HL-60/S4 treated with retinoic acid at 250 ng/mL for 4 days and 3 days (cell line): ENCODE measurements at regions not wholly inside any gene's neighbourhood (a gene's known extent, or its start where the extent isn't known, plus 50 kb on each side); places are given as distances from the start of the nearest gene placed in this dataset.

Experiments used
- in situ Hi-C: fragments of 300-500 bp; cut with MboI; formaldehyde crosslinking; loops from 2 replicates; pipeline ENCODE4 v1.7.0; 2022; ENCODE audit warnings: low sequenced_read_pairs

DNA sequence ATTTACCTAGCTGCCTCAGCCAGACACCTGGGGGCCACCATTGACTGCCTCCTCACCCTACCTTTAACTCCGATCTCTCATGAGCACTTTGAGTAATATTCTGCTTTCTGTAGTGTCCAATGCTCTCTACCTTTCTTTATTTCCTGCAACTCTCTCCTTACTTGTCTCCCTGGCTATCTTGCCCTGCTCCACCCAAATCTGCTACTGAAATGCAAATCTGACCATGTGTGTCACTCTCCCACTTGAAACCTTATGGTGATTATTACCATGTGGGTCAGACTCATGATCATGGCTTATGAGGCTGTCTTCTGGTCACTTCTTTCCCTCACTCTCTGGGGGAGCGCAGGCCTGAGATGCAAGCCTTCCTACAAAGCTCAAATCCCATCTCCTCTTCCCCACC is 83.3 kb downstream of the INSIG2 start:
- in situ Hi-C loops = no loop called here

DNA sequence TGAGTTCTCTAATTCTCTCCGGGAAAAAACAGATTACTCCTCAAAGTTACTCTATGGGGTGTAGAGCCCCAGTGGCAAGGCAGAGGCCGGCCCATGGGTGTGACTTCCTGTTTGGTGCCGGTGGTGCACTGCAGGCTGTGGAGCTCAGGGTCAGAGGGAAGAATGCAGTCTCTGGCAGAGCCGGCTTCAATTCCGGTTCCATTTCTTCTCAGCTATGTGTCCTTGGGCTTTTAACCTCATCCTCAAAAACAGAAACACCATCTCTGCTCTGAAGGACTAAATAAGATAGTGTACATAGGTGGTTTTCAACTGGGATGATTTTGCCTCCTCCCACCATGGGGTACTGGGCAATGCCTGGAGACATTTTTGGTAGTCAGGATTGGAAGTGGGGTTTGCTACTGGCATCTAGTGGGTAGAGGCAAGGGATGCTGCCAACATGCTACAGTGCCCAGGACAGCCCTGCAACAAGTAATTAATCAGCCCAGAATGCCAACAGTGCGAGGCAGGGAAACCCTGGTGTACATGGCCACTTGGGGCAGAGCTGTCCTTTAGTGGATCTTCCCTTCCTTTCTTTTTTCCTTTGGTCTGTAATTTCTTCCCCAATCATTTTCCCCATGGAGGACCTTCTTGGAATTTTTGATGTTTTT is 81.2 kb downstream of the INSIG2 start:
- in situ Hi-C loops = no loop called here

DNA sequence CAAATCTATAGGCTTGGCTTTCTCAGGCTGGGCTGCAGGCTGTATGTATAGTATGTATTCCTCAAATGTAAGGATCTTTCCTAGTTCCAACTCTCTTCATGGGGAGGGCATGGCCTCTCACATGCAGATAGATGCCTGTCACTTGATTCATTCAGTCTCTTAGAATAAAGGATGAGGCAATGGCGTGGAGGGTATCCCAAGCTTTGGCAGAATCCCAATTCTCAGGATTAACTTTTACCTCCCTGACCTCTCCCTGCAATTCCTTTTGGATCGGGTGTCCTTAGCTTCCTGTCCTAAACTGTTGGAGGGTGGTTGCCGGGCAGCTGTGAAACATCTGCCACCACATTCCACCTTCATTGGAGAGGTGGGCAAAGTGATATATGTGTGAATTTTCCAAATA is 80.3 kb downstream of the INSIG2 start:
- in situ Hi-C loops = no loop called here

DNA sequence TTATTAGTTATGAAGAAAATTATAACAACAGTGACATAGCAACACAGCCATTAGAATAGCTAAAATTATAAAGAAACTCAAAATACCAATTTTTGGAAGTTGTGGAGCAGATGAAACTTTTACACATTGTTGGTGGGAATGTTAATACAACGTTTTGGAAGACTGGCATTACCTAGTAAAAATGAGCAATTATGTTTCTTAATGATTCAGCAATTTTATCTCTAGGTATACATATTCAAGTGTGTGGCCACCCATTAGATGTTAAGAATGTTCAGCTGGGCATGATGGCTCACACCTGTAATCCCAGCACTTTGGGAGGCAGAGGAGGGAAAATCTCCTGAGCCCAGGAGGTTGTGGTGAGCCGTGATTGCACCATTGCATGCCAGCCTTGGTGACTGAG is 78.8 kb downstream of the INSIG2 start:
- in situ Hi-C loops = no loop called here

DNA sequence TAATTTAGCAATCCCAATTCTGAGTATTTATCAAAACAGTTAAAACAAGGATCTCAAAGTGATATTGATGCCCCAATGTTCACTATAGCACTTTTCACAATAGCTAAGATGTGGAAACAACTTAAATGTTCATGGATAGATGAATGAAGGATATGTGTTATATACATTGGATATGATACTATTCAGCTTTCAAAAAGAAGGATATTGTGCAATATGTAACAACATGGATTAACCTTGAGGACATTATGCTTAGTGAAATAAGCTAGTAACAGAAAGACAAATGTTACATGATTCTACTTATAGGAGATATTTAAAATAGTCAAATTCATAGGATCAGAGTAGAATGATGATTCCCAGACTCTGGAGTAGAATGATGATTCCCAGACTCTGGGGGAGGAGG is 78.0 kb downstream of the INSIG2 start:
- in situ Hi-C loops = no loop called here

DNA sequence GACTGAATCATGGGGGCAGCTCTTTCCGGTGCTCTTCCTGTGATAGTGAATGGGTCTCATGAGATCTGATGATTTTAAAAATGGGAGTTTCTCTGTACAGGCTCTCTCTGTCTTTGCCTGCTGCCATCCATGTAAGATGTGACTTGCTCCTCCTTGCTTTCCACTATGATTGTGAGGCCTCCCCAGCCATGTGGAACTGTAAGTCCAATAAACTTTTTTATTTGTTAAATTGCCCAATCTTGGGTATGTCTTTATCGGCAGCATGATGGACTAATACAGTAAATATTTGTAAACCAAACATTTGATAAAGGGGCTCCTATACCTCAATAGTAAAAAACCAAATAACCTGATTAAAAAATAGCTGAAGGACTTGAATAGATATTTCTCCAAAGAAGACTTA is 77.3 kb downstream of the INSIG2 start:
- in situ Hi-C loops = no loop called here
